Duodenal mucosa (tissue), 2 donors: ENCODE measurements at regions not wholly inside any gene's neighbourhood (a gene's known extent, or its start where the extent isn't known, plus 50 kb on each side); places are given as distances from the start of the nearest gene placed in this dataset.

Experiments
- H3K27ac ChIP-seq: one replicate; pipeline ENCODE4 v1.7.0; 2013; ENCODE audit warnings: low read depth, low read length
- H3K27me3 ChIP-seq, 2 donors: one replicate each; pipeline ENCODE4 v1.7.0; 2013; ENCODE audit warnings: low read length in 2 of 2, control low read depth in 1 of 2; ENCODE audit not compliant: insufficient read depth in 2 of 2, control insufficient read depth in 1 of 2
- H3K36me3 ChIP-seq, 2 donors: one replicate each; pipeline ENCODE4 v1.7.0; 2013; ENCODE audit warnings: low read length in 2 of 2, control low read depth in 1 of 2; ENCODE audit not compliant: insufficient read depth in 2 of 2, control insufficient read depth in 1 of 2
- H3K4me1 ChIP-seq, 2 donors: one replicate each; pipeline ENCODE4 v1.7.0; 2013; ENCODE audit warnings: low read length in 2 of 2, control low read depth in 1 of 2; ENCODE audit not compliant: insufficient read depth in 2 of 2, control insufficient read depth in 1 of 2
- H3K4me3 ChIP-seq, 2 donors: one replicate each; pipeline ENCODE4 v1.7.0; 2013; ENCODE audit warnings: low read length in 2 of 2, low read depth in 1 of 2
- H3K9ac ChIP-seq, 2 donors: one replicate each; pipeline ENCODE4 v1.7.0; 2013; ENCODE audit warnings: low read length in 2 of 2, low read depth in 1 of 2
- H3K9me3 ChIP-seq, 2 donors: one replicate each; pipeline ENCODE4 v1.7.0; 2013; ENCODE audit warnings: low read length in 2 of 2, control low read depth in 1 of 2; ENCODE audit not compliant: control insufficient read depth in 1 of 2

DNA sequence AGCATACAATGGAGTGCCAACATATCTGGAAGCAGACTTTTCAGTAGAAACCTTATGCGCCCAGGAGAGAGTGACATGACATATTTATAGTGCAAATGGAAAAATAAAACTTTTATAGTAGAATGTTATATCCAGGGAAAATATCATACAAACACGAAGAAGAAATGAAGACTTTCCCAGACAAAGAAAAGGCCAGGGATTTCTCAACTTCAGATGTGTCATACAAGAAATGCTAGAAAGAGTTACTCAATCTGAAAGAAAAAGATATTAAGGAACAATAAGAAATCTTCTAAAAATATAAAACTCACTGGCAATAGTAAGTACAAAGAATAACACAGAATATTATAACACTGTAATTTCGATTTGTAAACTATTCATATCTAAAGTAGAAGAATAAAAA, 1269.3 kb downstream of the GRIK2 start:
- Histone ChIP-seq H3K27me3 (no peaks in the 10 kb centered on the region), H3K4me1 (no peaks in the 10 kb centered on the region), H3K9me3 (peaks cover 0 to 7% of the 10 kb centered on the region in 2 donors), H3K36me3 (no peaks in the 10 kb centered on the region), H3K27ac (no peak overlapping the region), H3K9ac (no peak overlapping the region), H3K4me3 (no peak overlapping the region)

DNA sequence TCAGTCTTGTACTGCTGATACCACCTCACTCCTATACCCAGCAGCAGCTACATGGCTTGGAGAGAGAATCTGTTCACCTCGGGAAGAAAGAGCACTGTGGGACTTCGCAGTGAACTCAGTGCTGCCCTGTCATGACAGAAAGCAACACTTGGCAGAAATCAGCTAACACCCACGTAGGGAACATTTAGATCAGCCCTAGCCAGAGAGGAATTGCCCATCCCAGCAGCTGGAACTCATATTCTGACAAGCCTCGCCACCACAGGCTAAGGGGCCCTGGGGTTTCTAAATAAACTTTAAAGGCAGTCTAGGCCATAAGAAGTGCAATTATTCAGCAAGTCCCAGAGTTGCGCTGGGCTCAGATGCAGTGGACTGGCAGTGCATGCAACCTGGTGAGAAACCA, 1266.8 kb downstream of the GRIK2 start:
- Histone ChIP-seq H3K4me3 (no peak overlapping the region), H3K9ac (no peak overlapping the region), H3K9me3 (peaks cover 0 to 9% of the 10 kb centered on the region in 2 donors), H3K36me3 (no peaks in the 10 kb centered on the region), H3K27ac (no peak overlapping the region), H3K4me1 (no peaks in the 10 kb centered on the region), H3K27me3 (no peaks in the 10 kb centered on the region)

DNA sequence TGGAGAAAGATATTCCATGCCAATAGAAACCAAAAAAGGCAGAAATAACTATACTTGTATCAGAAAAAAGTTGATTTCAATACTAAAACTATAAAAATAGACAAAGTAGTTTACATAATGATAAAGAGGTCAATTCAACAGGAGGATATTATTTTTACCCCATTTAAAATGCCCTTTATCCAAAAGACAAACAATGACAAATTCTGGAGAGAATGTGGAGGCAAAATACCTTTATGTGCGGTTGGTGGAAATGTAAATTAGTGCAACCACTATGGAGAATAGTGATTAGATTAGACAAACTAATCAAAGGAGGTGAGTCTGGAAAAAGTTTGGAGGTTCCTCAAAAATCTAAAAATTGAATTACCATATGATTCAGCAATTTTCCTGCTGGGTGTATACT, 1262.3 kb downstream of the GRIK2 start:
- no peak overlapping the region for H3K9ac ChIP-seq
- no peaks in the 10 kb centered on the region for H3K27me3 ChIP-seq
- peaks cover 0 to 9% of the 10 kb centered on the region in 2 donors for H3K9me3 ChIP-seq
- no peaks in the 10 kb centered on the region for H3K36me3 ChIP-seq
- H3K4me3 ChIP-seq, result no peak overlapping the region
- no peaks in the 10 kb centered on the region for H3K4me1 ChIP-seq
- H3K27ac ChIP-seq, result no peak overlapping the region

DNA sequence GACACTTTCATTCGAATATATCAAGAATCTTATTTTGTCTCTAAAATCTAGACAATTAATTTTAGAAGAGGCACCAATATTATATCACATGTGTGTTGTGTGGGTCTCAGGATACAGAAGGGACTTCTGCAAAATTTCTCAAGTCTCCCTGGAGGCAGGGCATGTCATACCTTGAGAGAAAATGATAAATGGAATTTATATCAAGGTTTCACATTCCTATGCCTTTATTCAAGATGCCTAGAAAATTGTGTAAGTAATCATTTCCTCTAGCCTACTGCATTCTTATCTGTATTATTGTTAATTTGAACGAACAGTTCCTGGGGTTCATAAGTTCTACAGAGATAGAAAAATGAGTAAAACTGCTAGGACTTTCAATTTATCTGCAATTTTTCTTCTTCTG, 1247.9 kb downstream of the GRIK2 start:
- Histone ChIP-seq H3K36me3 (no peaks in the 10 kb centered on the region), H3K27ac (no peak overlapping the region), H3K9me3 (peaks cover 0 to 2% of the 10 kb centered on the region in 2 donors), H3K27me3 (no peaks in the 10 kb centered on the region), H3K4me1 (no peaks in the 10 kb centered on the region), H3K4me3 (no peak overlapping the region), H3K9ac (no peak overlapping the region)

DNA sequence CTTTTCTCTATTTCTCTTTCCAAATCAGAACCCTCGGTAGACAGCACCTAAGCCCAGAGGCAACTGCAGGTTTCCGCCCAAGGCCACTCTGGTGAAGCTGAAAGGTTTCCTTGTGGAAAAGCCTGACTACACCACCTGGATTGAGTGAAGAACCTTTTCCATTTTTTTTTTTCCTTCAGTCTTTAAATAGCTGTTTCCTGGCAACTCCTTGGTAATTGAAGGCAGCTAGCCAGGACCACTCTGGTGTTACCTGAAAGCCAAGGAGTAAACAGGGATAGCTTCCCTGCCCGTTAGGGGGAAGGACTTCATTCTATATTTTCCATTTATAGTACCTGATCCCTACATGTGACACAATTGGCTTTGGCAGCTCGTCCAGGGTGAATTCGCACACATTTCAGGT, 1238.4 kb downstream of the GRIK2 start:
- Histone ChIP-seq H3K36me3 (no peaks in the 10 kb centered on the region), H3K27me3 (no peaks in the 10 kb centered on the region), H3K9me3 (peaks cover 3 to 6% of the 10 kb centered on the region in 2 donors), H3K4me1 (no peaks in the 10 kb centered on the region), H3K9ac (no peak overlapping the region), H3K4me3 (no peak overlapping the region), H3K27ac (no peak overlapping the region)

DNA sequence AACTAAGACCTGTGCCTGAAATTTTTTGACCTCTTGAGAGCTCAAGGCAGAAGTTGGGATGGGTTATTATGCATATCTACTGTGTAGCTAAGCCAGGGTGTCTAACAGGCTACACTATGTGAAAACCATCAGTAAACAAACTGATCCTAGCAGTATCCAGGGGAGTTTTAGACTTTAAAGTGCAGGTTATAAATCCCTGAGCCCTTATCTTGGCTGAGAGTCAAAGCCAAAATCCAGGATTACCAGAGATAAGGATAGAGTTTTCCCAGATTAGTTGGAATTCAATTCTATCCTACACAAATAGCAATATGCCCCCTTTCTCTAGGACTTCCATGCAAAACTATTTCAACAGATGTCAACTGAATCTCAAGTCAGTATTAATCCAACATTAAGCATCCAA, 1229.7 kb downstream of the GRIK2 start:
- Histone ChIP-seq H3K4me1 (no peaks in the 10 kb centered on the region), H3K4me3 (no peak overlapping the region), H3K9me3 (no peaks in the 10 kb centered on the region), H3K27me3 (no peaks in the 10 kb centered on the region), H3K9ac (no peak overlapping the region), H3K36me3 (no peaks in the 10 kb centered on the region), H3K27ac (no peak overlapping the region)

DNA sequence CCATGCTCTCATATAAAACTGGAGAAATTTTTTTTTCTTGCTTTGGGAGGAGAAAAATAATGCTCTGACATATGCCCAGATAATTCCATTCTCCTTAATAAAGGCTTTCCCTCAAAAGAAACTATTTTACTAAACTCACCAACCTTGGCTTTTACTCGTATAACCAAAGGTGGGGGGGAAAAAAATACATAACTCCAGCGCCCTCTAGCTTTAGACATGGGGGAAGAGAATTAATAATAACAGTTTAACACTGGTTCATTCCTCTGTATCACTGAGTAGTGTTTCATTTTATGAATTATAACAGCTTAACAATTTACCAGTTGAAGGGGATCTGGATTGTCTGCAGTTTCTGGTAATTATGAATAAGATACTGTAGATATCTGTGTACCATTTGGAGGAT, 1226.1 kb downstream of the GRIK2 start:
- no peaks in the 10 kb centered on the region for H3K9me3 ChIP-seq
- no peaks in the 10 kb centered on the region for H3K36me3 ChIP-seq
- no peak overlapping the region for H3K9ac ChIP-seq
- no peaks in the 10 kb centered on the region for H3K4me1 ChIP-seq
- no peak overlapping the region for H3K27ac ChIP-seq
- H3K4me3 ChIP-seq, result no peak overlapping the region
- H3K27me3 ChIP-seq, result no peaks in the 10 kb centered on the region

DNA sequence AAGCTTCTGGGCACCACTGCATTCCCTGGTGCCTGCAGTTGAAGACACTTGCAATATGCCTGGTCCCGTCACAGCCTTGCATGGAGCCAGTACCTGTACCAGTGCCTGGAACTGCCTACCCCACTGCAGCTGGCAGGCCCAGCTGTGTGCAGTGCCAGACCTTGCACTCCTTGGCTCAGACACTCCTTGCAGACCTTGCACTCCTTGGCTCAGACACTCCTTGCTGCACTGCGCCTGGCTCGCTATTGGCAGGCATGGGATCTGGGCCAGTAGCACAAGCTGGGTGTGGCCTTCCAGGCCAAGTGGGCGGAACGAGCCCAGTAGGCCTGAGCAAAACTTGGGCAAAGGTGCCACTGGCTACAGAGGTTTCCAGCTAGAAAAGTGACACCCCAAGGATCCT, 1189.1 kb downstream of the GRIK2 start:
- Histone ChIP-seq H3K27me3 (no peaks in the 10 kb centered on the region), H3K9ac (no peak overlapping the region), H3K9me3 (peaks cover 6% of the 10 kb centered on the region in 2 donors), H3K27ac (no peak overlapping the region), H3K4me1 (no peaks in the 10 kb centered on the region), H3K4me3 (no peak overlapping the region), H3K36me3 (no peaks in the 10 kb centered on the region)

DNA sequence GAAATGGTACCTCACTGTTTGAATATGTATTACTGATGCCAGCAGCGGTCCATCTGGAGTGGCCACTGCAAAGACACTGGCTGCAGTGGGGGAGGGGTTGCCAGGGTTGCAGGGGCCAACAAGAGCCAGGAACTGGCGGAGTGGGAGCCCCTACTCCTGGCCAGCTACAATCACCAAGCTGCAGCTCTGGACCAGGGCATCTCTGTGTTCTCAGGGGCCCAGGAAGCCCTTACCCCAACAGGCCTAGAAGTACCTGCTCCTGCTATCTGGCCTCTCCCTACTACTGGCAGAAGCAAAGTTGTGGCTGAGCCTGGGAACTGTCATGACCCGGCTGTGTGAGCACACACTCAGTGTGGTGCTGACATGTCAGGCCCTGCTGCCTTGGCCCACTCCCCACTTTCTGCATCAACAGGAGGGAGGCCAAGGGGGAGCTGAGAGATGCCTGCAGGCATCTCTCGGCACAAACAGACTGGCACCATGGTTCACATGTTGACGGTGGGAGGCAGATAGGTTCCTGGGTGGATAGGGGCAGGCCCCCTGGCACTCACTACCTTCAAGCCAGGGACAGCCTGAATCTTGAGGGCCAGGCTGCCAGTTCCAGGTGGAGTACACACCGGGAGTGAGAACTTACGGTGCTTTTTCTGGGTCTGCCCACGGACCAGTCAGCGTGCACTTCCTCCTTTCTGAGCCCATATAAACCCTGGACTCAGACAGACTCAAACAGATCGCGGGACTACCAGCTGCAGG, 1188.0 kb downstream of the GRIK2 start:
- H3K4me3 ChIP-seq, result no peak overlapping the region
- no peaks in the 10 kb centered on the region for H3K4me1 ChIP-seq
- H3K9ac ChIP-seq, result no peak overlapping the region
- no peaks in the 10 kb centered on the region for H3K36me3 ChIP-seq
- H3K27ac ChIP-seq, result no peak overlapping the region
- no peaks in the 10 kb centered on the region for H3K27me3 ChIP-seq
- H3K9me3 ChIP-seq, result peaks cover 6% of the 10 kb centered on the region in 2 donors

DNA sequence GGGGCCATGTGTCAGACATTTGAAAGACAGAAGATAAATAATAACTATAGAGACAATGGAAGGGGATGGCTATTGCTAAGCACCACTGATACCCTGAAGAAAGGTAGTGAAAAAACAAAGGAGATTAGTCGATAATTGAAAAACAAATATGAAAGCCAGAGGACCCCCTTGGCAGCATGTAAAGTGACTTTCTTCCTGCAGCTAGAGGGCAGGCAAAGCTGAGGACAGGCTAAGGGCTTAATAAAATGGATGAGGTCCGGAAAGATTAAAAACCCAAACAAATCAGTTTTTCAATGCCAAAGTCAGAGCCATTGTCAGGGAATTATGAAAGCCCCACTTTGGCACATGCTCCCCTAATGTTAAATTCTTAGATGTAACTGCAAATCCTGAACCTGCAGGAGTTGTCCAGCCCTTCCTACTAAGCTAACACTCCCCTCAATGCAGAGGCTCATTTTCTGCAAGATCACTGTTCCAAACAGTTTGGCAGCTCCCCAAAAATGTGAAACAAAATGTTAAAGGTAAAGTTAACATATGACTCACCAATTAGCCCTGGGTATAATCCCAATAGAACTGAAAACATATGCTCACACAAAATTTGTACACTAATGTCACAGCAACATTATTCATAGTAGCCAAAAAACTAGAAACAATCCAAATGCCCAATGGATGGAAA, 1177.9 kb downstream of the GRIK2 start:
- Histone ChIP-seq H3K4me3 (no peak overlapping the region), H3K36me3 (no peaks in the 10 kb centered on the region), H3K4me1 (no peaks in the 10 kb centered on the region), H3K27ac (no peak overlapping the region), H3K9ac (no peak overlapping the region), H3K27me3 (no peaks in the 10 kb centered on the region), H3K9me3 (no peaks in the 10 kb centered on the region)
